ENCODE measurements at regions not wholly inside any gene's neighbourhood (a gene's known extent, or its start where the extent isn't known, plus 50 kb on each side); places are given as distances from the start of the nearest gene placed in this dataset.

DNA sequence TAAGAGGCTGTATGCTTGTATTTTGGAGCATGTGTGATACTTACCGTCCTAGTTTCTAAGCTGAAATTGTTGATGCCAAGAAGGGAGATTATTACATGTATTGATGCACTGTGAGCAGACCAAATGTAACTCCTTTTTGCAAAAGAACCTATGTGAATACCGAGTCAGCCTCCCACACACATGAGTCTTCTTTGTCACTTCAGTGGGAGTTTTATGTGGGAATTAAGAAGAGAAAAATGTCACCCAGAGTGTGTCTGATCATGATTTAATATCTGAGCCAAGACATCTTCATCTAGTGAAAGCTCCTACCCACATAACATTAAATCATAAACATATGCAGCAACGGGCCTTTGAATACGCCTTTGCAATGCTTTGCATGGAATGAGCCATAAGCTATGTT, 380.3 kb upstream of the ACTBL2 start:
- no peak for DNase-seq

DNA sequence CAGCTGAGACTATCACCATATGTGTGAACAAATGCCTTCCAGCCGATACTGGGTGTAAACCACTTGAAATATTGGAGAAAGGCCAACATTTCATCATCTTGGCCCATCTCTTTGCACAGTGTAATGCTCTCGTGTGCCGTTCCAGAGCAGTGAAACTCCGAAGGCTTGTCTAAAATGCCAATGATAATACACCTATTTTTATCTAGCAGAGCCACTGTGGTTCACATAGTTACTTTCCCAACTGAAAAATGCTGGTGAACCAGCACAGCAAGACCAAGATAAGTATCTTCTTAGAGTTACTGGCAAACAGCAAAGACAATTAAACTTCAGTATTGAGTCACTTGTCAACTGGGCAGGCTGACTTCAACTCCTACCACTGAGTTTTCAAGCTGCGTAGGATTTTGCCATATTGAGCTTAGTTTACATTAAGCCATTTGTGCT, 379.9 kb upstream of the ACTBL2 start:
- no peak for DNase-seq

DNA sequence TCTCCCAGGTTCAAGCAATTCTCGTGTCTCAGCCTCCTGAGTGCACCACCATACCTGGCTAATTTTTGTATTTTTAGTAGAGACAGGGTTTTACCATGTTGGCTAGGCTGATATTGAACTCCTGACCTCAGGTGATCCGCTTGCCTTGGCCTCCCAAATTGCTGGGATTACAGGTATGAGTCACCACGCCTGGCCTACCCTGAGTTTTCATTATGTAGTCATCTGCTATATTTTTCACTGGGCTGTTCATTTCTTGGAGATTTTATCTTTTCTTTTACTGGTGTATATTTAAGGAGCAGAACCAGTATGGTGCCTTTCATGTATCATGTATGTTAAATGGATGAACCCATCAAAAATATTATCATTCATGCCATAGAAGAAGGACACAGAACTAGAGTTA, 377.0 kb upstream of the ACTBL2 start:
- no peak for DNase-seq

DNA sequence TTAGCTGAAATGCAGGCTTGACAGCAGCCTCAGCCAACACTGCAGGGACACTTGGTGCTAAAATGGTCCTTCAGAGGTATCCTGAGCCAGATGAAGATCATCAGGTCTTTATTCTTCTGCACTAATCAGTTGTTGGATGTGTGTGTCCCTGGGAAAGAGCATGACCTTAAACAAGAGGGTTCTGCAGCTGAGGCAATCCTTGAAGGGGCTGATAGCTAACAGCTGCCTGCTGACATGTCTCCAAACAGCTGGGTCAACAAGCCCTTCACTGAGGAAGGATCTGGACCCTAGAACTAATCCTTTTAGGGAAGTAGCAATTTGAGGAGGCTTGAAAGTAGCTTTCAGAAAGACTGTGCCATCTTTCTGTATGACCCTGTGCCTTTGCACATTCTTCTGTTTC, 376.3 kb upstream of the ACTBL2 start:
- DNase-seq, result no peak

DNA sequence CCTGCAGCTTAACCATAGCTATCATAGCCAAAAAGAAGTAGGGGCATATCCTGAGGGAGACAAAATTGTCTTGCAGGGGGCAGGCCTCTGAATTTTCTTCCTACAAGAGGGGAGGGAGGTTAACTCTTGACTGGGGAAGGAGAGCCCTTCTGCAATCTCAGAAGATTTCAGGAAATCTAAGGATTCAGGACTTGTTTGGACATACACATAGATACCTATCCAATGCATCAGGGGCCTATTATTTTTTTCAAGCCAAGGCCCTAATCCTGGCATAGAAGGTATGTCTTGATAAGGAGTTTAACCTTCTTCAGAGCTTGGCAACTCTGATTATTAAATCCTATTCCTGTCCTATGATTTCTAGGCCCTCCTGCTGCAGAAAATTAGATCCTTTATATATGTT, 375.1 kb upstream of the ACTBL2 start:
- DNase-seq, result no peak

DNA sequence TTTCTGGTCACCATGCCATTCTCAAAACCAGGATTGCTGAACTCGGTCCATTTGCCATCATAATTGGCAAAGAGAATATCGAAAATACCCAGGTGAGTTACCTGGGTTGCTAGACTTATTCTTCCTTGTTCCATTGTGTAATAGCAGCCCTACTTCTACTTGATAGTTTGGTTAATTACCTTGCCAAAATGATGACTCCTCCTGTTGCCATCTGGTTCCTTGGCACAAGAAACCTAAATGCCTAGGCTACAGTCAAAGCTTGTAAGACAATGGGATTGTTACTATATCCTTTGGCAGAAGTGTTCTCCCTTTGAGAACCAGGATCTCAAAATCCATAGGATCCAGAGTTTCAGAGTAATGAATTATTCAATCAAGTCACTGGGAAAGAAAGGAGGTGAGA, 373.2 kb upstream of the ACTBL2 start:
- DNase-seq, result no peak

DNA sequence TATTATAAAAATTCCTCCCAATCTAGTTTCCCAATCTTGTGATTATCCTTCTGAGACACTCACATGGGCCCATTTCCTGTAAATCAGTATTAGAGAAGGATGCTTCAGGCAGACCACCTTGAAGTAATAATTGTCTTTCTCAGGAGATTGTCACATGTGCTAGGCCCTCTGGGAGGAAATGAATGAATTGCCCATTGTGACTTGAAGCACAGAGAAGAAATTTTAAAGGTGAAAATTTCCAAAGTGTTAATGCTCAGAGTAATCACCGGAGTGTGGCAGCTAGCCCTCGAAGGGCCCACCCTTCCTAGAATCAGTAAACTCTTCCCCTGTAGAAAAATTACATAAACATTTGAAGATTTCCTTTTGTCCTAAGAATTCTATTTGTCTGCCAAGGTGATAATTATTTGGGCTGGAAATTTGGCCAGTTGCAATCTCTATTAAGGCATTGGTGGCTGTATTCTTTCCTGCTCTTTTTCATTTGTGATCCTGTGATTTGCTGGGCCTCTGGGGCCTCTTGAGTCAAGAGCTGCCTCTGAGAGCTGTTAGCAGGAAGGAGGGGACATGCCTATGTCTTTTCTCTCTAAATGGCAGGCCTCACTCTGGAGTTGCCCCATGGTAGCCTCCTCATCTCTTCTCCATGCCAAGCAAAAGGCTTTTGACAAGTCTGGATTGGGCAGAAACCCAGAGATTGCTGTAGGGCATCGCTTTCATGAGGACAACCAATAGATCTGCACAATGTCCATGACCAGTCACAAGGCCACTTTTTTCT, 371.5 kb upstream of the ACTBL2 start:
- DNase-seq, result no peak

DNA sequence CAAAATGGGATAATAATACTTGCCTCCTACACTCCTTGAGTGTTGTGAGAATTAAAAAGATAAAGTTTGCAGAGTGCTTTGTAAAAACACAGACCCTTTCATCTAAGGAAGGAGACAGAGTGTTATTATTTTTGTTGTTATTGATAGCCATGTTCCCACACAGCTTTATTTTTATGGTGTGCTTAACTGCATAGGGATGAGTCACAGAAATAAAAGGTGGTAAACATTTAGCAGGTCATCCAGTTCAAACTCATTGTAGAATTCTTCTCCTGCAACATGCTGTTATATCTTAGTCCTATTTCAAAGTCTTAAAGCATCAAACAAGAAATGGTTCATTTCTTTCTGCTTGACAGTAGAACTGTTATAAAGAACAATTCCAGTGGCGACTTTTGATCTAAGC, 367.5 kb upstream of the ACTBL2 start:
- DNase-seq, result no peak

DNA sequence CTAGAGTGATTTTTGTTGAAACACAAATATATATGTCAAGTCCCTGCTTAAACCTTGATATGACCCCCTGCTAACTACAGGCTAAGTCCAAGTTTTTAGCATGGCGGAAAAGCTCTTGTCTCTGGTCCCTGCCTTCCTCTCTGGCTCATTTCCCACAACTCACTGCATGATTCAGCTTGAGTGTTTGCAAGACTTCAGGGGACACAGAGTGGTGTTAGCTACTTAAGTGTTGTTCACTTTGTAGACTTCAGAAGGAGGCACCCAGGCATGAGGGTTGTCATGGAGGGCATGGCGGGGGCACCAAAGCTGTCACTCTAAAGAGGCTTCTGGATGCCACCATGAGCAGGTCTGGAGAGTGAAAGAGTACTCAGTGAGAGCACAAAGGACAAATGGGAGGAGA, 362.4 kb upstream of the ACTBL2 start:
- DNase-seq, result no peak

DNA sequence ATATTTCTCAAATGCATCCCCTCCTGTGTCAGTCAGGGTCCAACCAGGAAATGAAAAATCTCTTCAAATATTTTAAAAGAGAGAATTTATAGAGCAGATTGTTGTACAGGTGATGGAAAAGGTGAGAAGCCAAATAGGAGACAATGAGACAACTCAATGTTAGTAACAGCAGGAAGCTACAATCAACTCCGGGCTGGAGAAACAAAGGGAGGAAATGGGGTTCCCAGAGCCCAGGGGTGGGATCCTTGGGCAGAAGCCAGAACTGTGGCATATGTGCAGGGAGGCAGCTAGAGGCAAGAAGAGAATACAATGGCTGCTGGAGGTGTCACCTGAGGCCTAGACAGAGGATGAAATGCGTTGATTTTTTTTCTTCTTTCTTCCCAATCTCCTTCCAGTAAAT, 361.8 kb upstream of the ACTBL2 start:
- no peak for DNase-seq

DNA sequence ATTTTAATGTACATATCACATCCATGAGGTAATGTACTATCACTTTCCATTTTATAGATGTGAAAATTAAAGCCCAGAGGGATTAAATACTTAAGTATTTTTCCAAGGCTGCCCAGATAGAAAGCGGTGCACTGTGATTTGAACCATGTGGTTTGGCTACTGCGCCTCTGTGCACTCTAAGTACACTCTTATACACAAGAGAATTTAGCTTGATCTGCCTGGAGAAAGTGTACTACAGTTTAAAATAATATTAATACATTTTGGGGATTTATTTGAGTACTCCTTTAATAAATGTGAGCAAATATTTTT, 360.4 kb upstream of the ACTBL2 start:
- DNase-seq, result no peak

DNA sequence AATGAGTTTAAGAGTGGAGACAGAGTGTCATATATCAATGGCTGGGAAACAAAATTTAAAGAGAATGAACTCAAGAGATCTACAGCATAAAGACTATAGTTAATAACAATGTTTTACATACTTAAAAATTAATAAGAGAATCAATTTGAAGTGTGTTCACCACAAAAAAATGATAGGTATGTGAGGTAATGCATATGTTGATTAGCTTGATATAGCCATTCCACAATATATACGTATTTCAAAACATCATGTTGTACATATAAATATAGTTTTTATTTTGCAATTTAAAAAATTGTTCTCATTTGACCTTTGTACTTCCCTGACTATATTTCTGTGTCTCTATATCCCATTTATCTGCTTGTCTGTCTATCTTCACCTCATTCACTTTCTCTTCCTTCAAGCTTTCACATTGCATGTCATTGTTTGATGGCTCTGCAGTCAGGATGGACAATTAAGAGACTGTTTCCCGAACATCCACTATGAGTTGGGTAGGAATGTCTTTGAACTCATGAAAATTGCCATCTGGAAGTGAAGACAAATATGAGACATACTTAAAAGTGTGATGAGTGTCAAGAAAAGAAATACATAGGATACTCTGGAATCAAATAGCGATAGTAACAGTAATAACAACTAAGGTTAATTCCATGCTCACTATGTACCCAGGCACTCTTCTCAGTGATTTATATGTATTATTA, 359.9 kb upstream of the ACTBL2 start:
- DNase-seq, result no peak

DNA sequence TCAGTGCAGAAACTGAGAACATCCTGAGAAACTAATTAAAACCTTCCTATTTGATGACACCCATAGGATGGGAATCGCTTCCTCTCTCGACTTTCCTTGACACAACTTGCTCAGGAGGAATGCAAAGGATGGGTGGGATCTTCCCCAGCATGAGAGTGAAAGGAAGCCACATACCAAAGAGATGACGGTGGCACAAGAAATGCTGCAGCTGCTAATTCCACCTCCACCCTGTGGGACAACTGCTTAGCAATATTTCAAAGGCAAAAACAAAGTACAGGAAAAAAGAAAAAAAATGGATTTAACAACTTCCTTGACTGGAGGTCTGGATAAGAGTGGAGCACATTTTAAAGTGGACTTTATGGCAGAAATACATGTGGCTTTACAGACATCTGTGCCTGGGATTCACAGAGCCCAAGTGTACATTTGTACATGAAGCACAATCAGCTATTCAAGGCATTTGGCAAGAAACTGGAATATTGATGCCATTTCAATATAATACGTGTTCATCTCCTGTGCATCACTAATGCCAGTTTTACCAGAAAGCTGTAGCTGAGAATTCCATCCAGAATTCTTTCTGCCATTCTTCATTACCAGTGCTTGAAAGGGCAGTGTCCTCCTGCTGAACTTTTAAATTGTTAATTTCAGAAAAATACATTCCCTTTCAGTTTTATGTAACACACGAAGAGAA, 359.2 kb upstream of the ACTBL2 start:
- DNase-seq, result no peak

DNA sequence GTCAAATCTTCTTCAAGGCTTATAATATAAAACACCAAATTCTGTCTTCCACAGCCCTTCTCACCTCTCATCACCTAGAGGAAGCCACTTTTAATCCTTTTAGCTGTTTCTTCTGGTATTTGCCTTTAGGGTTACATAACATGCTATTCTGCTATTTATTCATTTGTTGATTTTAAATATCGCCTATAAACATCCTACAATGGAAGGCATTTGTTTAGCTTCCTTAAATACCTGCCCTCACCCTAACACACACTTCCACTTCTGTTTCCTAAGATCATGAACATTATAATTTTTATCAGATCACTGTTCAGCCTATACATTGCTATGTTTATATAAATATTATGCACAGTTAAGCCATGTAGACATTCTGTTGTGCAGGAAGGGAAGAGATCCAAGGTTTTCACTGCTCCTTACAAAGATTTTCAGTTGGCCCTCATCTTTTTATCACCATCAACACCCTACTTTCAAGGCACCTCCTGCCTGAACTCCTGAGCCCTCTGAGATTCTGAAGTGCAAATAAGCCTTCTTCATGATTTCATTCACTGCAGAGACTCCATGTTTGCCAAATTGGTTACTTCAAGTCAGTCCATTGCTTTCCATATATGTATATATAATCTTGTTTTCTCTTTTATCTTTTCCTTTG, 356.9 kb upstream of the ACTBL2 start:
- no peak for DNase-seq

DNA sequence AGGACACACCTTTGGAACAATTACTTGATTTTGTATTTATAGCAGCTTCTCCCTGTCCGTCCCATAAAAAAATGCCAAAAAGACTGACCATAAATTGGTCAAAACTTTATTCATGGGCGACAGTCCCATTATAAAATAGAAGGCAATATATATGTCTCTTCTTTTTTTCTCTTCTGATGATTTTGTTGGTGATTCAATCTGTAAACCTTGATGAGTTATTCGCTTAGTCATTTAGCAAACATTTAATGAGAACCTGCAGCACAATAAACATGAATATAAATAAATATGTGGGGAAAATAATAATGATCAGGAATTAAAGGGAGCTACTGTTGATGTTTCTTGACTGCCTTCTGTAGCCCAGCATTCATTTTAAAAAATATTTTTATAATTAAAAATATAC, 356.4 kb upstream of the ACTBL2 start:
- DNase-seq, result no peak

DNA sequence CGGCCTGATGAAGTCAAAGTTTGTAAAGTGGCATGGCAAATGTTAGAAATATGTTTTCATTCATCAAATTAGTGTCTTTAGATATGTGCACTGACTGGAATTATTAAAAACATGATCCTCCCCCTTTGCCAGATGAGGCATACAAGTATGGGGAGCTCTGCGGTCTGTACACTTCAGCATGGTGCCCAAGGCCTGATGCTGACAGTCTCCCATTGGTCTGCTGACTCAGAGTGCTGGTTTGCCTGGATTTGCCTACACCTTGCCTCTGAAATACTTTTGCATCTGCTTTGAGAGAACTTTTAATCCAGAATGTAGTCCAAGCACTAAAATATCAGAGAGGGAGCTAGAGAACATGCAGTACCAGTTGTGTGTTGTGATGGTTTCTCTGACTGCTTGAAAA, 354.3 kb upstream of the ACTBL2 start:
- no peak for DNase-seq

DNA sequence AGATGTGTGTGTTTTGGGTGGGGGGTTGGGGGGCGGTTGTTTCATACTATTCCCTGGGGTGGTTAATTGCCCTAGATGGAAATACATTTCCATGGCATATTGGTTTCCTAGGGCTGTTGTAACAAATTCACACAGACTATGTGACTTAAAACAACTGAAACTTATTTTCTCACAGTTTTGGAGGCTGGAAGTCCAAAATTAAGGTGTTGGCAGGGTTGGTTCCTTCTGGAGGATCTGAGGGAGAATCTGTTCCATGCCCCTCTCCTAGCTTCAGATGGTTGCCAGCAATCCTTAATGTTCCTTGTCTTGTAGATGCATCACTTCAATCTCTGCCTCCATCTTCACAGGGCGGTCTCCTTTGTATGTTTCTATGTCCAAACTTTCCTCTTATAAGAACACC, 353.7 kb upstream of the ACTBL2 start:
- DNase-seq, result no peak

DNA sequence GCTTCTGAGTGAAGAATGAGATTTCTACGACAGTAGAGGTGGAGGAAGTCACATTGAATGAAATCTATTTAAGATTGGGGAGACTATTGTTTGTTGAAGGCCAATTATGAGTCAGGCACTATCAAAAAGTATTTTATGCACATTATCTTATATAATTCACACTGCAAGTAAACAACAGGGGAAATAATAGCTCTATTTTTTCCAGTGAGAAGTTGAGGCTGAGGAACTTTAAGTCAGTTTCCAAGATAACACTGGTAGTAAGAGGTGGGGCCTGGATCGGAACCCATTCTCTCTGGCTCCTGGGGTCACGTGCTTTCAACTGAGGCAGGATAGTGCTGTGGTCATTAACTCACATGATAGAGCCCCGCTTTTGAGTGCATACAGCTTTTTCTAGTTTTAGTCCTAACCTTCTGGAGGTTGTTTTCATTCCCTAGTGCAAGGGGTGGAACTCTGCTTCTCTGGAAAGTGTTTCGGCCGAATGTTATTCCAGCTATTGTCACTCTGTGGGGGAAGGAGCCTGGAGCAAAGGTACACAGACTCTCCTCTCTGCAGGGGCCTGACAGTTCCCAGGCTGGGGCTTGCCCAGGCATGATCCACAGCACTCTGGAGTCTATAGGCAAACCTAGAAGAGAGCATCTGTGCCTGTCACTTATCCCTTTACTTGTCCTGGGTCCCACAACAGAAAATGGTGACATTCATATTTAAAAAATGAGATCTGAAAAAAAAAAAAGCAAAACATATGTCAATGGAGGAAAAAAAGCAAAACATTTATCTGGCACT, 352.4 kb upstream of the ACTBL2 start:
- no peak for DNase-seq

DNA sequence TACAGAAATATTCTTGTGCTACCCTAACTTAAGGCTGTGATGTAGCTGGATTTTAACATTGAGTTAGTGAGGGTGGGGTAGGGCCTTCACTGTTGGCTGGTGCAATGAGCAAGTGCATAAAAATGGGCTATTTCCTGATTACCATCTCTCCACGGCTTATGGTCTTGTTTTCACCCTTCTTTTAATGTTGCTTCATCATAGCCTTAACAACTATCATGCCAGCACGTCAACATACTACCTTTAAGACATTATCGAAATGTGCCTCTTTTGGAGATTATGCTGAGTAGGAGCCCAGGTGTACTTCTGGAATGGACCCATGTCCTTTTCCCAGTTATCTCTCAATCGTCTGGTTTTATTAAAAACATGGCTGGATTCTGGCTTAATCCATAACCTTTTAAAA, 350.9 kb upstream of the ACTBL2 start:
- DNase-seq, result no peak

DNA sequence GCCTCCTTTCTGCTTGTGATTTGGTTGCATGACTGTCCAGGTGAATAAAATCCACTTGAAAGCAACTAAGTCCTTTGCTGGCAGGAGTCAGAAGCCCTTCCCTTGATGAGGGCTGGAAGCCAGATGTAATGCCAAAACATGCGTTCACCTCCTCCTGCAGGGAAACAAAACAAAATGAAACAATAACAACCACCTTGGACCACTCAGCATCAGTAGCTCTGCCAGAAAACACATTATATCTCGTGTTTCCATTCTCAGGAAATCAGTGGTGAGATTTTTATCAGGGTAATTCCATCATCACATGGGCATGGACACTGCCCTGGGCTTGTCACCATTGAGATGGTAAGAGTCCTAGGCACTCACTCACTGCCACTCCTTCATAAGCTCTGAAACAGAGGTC, 350.3 kb upstream of the ACTBL2 start:
- DNase-seq, result no peak

DNA sequence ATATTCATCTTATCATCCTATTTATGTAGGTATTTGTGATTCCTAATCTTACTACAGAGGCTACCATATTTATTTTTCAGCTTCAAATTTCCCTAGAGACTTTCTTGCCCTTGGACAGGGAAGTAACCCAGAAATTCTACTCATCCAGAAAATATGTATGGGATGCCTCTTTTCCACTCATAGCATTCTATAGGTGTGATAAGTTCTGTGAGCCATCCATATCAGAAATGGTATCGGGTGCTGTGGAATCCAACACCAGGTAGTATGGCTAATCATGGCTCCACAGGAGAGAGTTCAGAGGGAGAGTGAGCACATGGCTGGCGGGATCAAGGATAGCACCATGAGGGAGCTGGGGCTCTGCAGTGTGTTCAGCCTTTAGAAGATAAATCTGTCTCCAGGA, 349.3 kb upstream of the ACTBL2 start:
- DNase-seq, result no peak

DNA sequence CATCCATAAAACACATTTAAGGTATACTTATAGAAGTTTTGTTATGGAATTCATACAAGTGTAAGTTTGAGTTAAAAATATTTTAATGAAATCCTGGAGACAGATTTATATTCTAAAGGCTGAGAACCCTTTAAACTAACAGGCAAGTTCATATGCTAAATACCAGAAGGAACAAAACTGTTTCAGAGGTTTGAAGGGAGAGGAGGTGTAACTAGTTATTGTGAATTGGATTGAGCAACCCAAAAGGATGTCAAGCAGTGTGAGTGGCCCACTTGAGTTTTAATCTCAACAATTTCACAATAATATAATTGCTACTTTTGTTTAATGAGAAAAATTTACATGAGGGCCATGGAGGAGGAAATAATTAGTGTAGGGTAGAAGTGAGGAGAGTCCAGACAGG, 348.5 kb upstream of the ACTBL2 start:
- no peak for DNase-seq

DNA sequence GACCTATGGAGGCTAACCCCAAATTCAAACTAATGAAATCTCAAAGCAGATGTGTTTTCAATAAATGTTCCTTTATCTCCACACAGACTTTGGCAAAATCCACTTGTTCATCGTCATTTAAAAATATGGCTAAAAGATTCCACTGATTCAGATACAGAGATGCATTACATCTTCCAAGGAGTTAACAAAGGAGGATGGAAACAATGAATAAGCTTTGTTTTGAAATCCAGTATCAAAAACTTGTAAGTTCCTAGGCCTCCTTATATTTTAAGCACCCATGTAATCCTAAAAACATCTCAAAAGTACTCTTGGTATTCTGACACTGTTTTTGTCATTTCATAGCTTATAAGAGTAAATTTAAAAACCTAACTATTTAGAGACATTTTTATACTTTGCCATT, 345.6 kb upstream of the ACTBL2 start:
- no peak for DNase-seq
